Parathyroid adenoma (tissue), 2 donors: ENCODE measurements at regions not wholly inside any gene's neighbourhood (a gene's known extent, or its start where the extent isn't known, plus 50 kb on each side); places are given as distances from the start of the nearest gene placed in this dataset.

ENCODE experiments used
- H2AFZ ChIP-seq: fragments of 300-600 bp; sonication (generic); one replicate; pipeline ENCODE4 v1.7.0; 2017; ENCODE audit warnings: antibody characterized with exemption, mild to moderate bottlenecking
- H3K27ac ChIP-seq: fragments of 300-600 bp; sonication (generic); one replicate; pipeline ENCODE4 v1.7.0; 2017
- H3K27me3 ChIP-seq: fragments of 300-600 bp; sonication (generic); one replicate; pipeline ENCODE4 v1.7.0; 2017; ENCODE audit warnings: low read length; ENCODE audit not compliant: control insufficient read depth, insufficient read depth
- H3K36me3 ChIP-seq: fragments of 300-600 bp; sonication (generic); one replicate; pipeline ENCODE4 v1.7.0; 2017; ENCODE audit warnings: low read length; ENCODE audit not compliant: control insufficient read depth, insufficient read depth
- H3K4me1 ChIP-seq: fragments of 300-600 bp; sonication (generic); one replicate; pipeline ENCODE4 v1.7.0; 2017; ENCODE audit warnings: control low read depth
- H3K4me2 ChIP-seq: fragments of 300-600 bp; sonication (generic); one replicate; pipeline ENCODE4 v1.7.0; 2017; ENCODE audit warnings: low read length
- H3K4me3 ChIP-seq: fragments of 300-600 bp; sonication (generic); one replicate; pipeline ENCODE4 v1.7.0; 2017; ENCODE audit warnings: low read depth, low read length
- H3K79me2 ChIP-seq: fragments of 300-600 bp; sonication (generic); one replicate; pipeline ENCODE4 v1.7.0; 2017; ENCODE audit warnings: control low read depth
- H3K9ac ChIP-seq: fragments of 300-600 bp; sonication (generic); one replicate; pipeline ENCODE4 v1.7.0; 2017; ENCODE audit warnings: mild to moderate bottlenecking
- H3K9me3 ChIP-seq: fragments of 300-600 bp; sonication (generic); one replicate; pipeline ENCODE4 v1.7.0; 2017; ENCODE audit warnings: low read length; ENCODE audit not compliant: control insufficient read depth
- TF ChIP-seq, protein P1 (sequence below): fragments of 300-600 bp; sonication (generic); IDR thresholded peaks from one replicate; pipeline ENCODE4 v1.7.0; 2017; ENCODE audit warnings: antibody characterized with exemption, mild to moderate bottlenecking
- donor health status: primary hyperparathyroidism.

DNA sequence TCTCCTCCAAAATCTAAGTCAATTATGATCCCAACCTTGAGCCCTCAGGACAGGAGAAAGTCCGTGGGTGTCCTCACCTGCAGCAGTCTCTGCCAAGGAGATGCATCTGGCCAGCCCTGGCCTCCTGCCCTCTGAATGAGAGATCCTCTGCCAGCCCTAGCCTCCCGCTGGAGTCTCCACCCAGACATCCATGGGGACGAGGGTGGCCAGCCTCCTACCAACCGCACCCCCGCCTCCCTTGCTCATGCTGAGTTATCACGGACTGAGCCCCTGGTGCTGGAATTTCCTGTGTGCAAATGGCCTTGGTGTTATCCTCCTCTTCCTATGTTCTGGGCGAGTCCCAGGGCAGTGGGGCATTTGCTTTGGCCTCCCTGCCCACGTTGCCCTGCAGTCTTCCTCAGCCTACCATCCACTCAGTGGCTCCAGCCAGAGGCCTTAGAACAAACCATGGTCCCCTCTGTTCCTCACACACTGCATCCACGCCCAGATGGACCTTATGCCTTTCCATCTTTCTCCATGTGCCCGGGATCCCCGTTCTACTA is 116.4 kb downstream of the ACKR3 start:
- Histone ChIP-seq H3K27ac (no peak overlapping the region), H3K4me3 (no peak overlapping the region), H3K4me2 (no peak overlapping the region), H3K36me3 (no peaks in the 10 kb centered on the region), H3K9ac (no peak overlapping the region), H2AFZ (no peak overlapping the region), H3K79me2 (no peaks in the 10 kb centered on the region), H3K9me3 (no peaks in the 10 kb centered on the region), H3K27me3 (no peaks in the 10 kb centered on the region), H3K4me1 (no peaks in the 10 kb centered on the region)
- TF ChIP-seq, protein P1, sequence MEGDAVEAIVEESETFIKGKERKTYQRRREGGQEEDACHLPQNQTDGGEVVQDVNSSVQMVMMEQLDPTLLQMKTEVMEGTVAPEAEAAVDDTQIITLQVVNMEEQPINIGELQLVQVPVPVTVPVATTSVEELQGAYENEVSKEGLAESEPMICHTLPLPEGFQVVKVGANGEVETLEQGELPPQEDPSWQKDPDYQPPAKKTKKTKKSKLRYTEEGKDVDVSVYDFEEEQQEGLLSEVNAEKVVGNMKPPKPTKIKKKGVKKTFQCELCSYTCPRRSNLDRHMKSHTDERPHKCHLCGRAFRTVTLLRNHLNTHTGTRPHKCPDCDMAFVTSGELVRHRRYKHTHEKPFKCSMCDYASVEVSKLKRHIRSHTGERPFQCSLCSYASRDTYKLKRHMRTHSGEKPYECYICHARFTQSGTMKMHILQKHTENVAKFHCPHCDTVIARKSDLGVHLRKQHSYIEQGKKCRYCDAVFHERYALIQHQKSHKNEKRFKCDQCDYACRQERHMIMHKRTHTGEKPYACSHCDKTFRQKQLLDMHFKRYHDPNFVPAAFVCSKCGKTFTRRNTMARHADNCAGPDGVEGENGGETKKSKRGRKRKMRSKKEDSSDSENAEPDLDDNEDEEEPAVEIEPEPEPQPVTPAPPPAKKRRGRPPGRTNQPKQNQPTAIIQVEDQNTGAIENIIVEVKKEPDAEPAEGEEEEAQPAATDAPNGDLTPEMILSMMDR, result no peak

DNA sequence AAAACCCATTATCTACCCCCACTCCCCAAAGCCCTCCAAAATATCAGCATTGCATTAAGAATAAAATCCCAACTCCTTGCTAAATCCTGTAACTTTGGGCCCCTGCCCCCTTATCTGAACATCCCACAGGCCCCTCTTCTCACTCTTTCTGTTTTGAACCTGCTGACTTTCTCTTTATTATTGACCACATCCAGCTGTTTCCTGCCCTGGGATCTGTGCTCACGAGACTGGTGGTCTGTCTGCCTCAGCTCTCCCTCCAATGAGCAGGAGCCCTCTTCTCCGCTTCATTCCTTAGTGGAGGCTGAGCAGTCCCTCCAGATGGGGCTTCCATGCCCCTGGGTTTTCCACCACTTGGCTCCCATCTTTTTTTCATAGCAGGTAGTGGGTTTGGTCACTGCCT is 116.9 kb downstream of the ACKR3 start:
- H3K79me2 ChIP-seq, result no peaks in the 10 kb centered on the region
- no peaks in the 10 kb centered on the region for H3K27me3 ChIP-seq
- H3K4me2 ChIP-seq, result no peak overlapping the region
- no peak overlapping the region for H3K27ac ChIP-seq
- TF ChIP-seq, protein P1, result no peak
- H3K9me3 ChIP-seq, result no peaks in the 10 kb centered on the region
- no peak overlapping the region for H2AFZ ChIP-seq
- no peak overlapping the region for H3K4me3 ChIP-seq
- no peaks in the 10 kb centered on the region for H3K36me3 ChIP-seq
- H3K9ac ChIP-seq, result no peak overlapping the region
- no peaks in the 10 kb centered on the region for H3K4me1 ChIP-seq

DNA sequence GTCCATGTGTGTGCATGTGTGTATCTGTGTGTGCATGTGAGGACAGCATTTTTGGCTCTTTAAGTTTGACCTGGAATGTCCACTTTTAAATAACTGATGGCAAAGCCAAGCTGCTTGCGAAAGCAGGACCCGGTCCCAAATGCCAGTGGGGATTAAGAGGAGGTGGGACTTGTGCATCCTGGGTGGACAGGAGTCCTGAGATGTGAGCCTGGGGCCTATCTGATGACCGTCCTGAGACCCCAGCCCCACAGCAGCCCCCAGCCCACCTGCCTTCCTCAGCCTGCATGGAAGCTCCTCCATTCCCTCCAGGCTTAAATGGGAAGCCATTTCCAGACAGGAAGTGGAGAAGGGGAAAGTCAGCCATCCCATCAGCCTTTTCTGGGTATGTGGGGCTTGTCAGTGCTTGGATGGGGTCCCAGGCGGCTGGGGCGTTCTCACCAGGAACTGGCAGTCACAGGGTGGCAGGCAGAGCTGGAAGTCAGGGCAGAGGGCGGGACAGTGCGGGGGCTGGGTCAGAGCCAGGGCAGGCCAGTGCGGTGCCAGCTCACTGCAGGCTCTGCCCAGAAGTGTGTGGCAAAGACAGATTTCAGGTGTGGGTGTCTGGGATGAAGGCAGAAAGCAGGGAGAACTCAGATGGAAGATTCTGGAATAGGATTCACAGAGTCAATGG is 117.8 kb downstream of the ACKR3 start:
- no peaks in the 10 kb centered on the region for H3K79me2 ChIP-seq
- no peak overlapping the region for H3K9ac ChIP-seq
- no peaks in the 10 kb centered on the region for H3K27me3 ChIP-seq
- no peak overlapping the region for H2AFZ ChIP-seq
- TF ChIP-seq, protein P1, result no peak
- H3K4me3 ChIP-seq, result no peak overlapping the region
- no peak overlapping the region for H3K4me2 ChIP-seq
- H3K9me3 ChIP-seq, result no peaks in the 10 kb centered on the region
- no peak overlapping the region for H3K27ac ChIP-seq
- H3K4me1 ChIP-seq, result no peaks in the 10 kb centered on the region
- no peaks in the 10 kb centered on the region for H3K36me3 ChIP-seq

DNA sequence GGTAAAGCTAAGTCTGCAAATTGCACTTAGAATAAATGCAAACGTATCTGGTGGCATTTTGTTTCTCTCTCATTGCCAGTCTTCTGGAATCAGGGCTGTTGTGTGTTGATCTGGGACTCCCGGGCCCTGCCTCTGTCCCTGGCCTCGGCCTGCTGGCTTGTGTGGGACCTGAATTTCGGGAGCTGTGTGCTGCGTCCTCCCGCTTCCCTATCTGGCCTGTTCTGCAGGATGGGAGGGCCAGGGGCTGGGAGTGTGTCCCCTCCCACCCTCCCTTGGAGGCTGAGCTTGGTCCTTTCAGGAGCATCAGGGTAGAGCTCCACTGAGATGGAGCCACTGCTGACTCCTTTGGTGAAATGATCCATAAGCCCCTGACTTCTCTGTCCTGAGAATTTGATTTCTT is 118.5 kb downstream of the ACKR3 start:
- Histone ChIP-seq H3K4me2 (no peak overlapping the region), H3K36me3 (no peaks in the 10 kb centered on the region)

More for the DNA sequence above, 118.5 kb downstream of the ACKR3 start:
- Histone ChIP-seq H2AFZ (no peak overlapping the region), H3K79me2 (no peaks in the 10 kb centered on the region), H3K9me3 (no peaks in the 10 kb centered on the region), H3K9ac (no peak overlapping the region), H3K4me3 (no peak overlapping the region), H3K27me3 (no peaks in the 10 kb centered on the region), H3K4me1 (no peaks in the 10 kb centered on the region), H3K27ac (no peak overlapping the region)
- TF ChIP-seq, protein P1, result no peak
